GM21381 (cell line): ENCODE measurements at regions not wholly inside any gene's neighbourhood (a gene's known extent, or its start where the extent isn't known, plus 50 kb on each side); places are given as distances from the start of the nearest gene placed in this dataset.

Experiments used
- ATAC-seq: cut with Tn5 transposase; IDR thresholded peaks from one replicate; pipeline ENCODE4 v1.9.1; 2021; ENCODE audit warnings: mild to moderate bottlenecking, moderate library complexity; ENCODE audit not compliant: unreplicated experiment

DNA sequence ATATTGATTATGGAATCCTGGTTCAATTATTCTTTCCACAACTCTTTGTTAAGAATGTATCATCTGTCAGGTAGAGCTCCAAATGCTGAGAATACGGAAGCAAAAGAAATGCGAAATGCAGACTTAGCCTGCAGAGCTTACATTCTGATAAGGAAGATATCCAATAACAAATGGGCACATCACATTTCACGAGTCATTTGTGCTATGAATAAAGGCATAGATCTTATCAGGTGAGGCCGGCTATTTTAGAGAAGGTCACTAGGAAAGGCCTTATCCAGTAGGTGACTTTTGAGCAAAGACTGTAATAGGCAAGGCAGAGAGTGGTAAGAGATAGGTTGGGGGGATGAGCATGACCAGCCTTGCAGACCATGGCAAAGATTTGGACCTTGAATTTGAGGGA, 174.3 kb upstream of the SERPINE2 start:
- no peak for ATAC-seq

DNA sequence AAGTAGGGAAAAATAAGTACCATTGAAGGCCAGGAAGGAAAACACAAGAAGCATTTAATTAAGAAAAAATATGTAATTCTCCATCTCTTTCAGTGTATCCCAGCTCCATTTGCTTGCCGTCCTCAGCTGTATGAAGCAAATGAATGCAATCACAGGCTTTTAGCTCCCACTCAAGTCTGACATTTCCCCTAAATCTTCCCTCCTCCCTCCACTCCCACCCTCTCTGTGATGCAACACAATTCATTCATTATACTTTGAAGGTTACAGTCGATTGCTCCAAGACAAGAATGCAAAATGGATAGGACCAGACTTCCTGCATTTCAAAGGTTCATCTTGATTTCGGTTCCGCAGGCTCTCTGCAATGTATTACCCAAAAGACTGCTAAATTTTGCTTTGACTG, 172.7 kb upstream of the SERPINE2 start:
- ATAC-seq: no peak

DNA sequence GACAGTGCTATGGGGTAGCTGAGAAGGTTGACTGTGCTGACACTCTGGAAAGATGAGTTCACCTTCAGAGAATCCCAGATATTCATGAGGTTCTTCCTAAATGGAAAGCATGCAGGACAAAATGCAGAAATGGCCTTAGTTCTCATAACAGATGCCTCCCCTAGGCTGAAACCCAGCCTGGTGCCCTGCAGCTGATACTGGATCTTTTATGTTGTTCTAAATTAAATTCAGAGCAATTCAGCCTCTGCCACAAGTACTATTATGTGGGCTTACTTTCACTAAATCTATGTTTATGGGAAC, 172.0 kb upstream of the SERPINE2 start:
- no peak for ATAC-seq

DNA sequence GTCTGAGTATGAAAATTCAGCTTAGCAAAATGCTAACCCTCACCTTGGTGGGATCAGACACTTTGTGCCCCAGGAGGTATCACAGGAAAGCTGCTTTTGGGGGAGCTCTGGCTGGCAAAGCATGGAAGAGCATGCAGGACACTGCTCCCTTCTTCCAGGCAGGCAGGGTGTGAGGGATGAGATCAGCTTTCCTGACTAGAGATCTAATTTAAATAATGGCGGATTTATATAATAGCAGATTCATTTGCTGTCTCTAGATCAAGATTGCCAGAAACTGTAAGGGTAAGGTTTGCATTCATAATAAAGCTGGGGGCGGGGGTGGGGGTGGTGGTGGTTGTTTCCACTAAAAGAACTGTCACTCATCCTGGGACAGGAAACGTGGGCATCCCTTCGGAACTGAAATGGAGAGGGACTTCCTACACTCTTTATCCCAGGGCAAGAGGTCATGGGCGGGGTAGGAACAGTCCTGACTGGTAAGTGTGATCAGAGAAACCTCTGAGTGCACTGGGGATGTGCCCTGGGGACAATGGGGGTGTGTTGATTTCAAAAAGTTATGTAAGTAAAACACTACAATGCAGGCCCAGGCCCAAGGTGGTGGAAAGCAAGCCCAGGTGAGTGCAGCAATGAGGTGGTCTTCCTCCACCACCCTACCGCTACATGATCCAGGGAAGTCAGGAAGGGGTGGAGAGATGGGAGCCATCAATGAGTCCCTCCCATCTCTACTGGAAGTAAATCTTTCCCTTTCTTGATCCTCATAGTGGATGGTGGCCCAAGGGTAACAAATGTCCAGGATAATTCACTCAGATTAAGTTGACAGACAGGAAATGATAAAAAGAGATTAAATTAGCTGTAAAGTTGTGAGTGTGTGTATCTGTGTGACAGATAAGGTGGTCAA, 171.4 kb upstream of the SERPINE2 start:
- no peak for ATAC-seq

DNA sequence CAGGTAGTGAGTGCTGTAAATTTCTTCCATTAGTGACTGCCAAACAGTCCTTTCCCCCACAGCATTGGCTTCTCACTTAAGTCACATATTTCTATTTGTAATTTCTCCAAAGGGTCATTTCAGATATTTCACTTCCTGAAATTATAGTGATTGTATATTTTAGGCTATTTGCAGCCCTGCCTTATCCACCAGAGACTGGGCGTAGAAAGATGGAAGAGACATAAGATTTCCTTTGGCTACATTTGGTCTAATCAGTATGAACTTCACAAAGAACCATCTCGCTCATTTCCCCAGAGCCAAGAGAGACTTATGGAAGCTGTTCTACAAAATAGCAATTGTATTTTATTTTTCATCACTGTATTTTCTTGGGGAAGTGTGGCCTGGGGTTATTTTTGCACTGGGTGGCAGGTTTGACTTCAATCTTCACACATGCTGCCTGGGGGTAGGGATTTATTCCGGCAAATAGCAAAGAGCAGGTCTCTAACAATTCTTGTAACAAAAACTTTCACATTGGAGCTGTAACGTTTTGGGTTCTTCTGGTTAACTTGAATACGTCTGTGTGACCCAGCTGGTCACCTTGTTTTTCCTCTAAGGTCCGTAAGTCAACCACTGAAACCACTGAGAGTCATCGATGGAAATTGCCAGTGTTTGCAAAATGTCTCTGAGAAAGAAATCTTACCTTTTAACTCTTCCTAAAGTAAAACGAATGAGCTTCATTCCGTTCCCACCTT, 170.6 kb upstream of the SERPINE2 start:
- no peak for ATAC-seq

DNA sequence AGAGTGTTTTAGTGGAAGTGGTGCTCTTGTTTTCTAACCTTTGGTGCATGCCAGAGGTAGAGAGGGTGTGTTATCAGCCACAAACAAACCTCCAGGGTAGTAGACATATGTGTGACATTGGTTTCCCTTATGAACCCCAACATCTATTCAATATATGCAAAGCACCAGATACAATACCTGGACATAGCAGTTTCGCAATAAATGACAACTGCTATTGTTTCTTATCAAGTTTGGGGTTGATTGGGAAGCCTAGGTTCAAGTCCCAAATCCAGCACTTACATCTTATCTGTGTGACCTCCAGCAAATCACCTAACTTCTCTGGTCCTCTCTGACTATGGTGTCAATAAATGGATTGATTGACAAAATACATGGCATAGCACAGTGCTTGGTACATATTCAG, 169.4 kb upstream of the SERPINE2 start:
- ATAC-seq: no peak

DNA sequence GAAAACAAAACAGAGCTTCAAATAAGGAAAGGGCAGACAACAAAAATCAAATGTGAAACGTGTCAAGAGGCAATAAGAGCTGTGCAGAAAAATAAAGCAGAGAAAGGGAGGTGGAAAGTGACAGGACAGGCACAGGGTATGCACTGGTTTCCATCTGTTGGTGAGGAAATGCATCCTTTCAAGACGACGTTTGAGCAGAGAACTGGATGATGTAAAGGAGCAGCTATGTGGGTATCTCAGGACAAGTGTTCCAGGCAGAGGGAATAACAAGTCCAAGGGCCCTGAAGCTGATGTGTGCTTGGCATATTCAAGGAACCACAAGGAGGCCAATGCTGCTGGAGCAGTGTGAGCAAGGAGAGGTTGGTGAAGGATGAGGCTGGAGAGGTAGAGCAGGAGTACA, 168.9 kb upstream of the SERPINE2 start:
- ATAC-seq: no peak

DNA sequence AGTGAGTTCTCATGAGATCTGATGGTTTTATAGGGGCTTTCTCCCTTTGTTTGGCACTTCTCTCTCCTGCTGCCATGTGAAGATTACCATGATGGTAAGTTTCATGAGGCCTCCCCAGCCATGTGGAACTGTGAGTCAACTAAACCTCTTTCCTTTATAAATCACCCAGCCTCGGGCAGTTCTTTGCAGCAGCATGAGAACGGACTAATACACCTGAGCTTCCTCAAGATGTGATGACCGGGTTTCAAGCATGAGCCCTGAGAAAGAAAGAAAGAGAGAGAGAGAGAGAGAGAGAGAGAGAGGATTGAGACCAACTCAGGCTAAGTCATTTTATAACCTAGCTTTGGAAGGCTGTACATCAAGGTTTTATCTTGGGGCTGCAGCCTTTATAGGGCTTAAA, 167.7 kb upstream of the SERPINE2 start:
- no peak for ATAC-seq

DNA sequence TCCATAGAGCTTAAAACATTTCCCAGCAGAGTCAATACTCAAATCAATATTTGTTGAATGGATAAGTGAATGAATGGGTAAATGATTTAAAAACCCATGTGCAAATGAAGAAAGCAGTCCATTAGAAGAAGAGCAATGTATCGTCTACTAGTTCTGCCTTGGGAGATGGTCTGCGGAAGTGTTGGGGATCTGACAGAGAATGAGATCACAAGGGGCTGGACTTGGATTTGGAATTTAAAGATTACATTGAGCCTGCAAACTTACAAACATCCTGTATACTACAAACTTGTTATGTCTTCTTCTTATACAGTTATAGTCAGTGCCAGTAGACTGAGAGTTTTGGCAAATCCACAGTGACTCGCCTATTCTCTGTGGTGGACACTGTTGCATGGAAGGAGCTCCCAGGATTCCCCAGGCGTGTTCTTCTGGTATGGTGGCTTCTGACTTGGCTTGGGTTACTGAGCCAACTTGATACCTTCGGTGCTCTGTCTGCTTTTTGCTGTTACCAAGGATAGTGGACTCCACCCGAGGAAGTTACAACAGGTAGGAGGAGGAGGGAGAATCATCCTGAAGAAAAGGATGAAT, 163.3 kb upstream of the SERPINE2 start:
- ATAC-seq: no peak

DNA sequence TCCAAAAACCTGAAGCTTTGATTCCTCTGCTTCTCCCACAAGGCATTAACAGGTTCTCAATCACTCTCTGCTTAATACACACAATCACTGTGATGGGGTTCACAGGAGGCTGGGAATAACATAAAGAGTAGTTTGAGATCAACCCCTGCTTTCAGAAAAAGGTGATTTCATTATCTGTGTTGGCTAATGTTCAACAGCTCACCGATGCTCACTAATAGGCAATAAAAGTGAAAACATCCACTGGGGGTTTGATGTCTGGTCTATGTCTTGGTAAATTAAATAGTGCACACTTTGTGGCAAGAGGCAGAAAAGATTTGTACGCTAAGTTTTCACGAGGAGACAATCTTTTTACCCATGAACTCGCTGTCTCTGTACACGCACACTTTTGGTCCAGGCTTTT, 159.3 kb upstream of the SERPINE2 start:
- no peak for ATAC-seq

DNA sequence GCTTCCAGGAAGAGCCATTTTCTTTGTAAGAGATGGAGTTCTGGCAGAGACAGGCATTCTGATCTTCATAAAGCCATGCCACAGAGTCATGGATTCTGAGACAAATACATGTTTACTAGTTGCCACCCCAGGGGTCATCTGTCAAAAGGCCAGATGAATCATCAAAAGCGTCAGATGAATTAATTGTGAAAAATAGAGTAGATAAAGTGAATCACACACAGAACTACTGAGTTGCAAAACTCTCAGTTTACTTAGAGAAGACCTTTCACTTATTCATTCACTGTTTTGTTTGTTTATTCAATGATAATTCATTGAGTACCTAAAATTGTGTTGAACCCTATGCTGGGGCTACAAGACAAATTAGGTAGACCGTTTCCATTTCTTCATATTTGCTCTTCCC, 157.7 kb upstream of the SERPINE2 start:
- ATAC-seq: no peak

DNA sequence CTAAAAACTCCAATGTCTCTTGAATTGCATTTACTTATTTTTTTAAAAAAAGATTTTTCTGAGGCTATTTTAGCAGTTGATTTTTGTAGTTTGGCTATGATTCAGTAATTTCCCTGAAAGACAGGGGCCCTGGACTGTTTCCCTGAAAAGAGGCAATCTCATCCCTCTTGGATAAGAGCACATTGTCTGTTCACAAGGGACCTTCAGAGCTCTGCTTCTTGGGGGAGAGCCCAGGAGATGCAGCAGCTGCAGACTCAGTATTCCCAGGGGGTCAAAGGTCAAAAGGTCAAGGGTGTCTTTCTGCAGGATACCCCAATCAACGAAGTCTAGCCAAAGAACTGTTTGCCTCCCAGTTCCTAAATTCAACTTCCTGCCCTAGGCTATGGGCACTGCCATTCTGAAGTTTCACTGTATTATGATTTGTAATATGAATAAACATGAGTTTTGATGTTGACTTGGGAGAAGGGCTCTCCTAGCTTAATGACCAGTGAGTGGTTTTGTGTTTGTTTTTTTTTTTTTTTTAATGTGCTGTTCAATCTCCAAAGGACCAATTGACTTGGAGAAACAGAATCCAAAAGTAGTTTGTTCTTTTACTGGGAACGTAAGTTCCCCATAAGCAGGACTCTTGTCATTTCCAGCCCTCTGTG, 157.0 kb upstream of the SERPINE2 start:
- no peak for ATAC-seq

DNA sequence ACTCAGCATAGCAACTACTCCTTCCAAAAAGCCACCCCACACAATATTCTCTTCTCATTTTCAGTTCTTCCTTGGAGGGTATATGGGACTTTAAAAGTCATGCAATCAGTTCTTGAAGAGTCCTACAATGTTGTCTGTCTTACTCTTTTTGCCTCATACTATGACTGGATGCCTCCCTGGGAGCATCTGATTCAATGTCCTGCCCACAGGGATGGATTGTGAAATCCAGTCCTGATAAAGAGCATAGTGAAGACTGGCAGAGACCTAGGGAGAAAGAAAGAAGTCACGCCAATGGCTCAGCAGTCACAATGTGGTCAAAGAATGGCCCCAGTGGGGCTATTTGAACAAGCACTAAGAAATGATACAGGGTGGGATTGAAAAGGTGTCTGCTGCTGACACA, 155.1 kb upstream of the SERPINE2 start:
- no peak for ATAC-seq

DNA sequence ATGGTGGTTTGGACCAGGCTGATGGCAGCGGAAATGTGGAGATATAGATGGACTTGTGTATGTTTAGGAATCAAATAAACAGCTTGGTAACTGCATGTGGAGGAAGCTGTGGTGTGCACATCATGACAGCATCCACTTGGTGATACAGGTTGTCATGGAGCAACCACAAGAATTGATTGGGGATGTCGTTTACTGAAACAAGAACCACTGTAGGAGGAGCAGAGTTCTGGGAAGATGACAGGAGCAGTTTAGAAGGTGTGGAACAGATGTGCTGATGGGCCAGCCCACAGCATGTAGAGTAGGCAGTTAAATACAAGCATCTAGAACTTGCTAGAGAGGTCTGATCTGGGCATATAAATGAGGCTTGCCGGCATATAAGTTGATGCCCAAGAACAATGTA, 152.4 kb upstream of the SERPINE2 start:
- ATAC-seq: no peak

DNA sequence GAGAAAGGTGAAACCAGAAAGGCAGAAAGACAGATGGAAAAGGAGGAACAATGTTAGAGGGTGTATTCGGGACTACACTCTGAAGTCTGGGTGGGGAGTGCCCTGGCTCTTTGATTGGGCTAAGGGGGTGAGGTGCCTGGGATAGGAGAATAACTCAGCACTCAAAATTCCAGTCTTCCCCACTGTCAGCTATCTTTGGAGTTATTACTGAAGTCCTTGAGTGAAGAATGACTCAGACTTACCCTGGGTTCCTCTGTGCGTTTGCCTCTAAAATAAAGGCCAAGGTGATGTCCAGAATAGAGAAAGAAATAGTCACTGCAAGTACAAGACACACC, 151.8 kb upstream of the SERPINE2 start:
- ATAC-seq: no peak

DNA sequence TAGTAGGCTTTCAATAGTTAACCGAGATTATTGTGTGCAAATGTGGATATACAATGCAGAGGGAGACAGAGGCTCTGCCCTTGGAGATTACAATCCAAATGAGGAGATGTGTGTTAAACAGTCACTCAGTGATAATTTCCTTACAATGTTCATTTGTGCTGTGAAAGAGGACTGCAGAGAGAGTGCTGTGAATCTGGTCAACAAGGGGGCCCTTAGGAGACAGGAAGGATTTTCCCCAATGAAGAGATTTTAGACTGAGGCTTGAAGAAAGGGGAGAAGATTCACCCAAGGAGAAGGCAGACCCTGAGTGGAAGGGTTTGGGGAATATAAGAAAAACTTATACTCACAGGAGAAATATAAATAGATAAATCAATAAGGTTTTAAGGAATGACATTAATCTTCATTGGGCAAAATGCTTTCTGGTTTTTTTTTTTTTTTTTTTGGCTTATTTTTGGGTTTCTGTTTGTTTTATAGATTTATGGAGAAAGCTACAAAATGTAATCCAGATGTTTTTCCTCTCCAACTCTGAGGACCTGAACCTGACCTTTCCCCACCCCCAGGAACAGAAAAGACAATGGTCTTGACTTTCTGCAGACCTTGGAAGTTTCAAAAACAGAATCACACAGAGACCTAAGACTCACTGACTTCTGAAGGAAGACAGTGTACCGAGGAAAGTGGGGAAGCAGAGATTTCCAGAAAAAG, 151.3 kb upstream of the SERPINE2 start:
- no peak for ATAC-seq

DNA sequence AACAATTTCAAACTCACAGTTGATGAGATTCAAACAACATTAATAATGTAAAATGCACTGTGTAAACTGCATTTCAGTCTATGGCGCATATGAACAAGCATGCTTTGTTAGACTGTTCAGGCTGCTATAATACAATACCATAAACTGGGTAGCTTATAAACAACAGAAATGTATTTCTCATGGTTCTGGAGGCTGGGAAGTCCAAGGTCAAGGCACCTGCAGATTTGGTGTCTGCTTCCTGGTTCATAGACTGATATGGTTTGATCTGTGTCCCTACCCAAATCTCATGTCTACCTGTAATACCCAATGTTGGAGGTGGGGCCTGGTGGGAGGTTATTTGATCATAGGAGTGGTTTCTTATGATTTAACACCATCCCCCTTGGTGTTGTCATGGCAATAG, 148.1 kb upstream of the SERPINE2 start:
- ATAC-seq: no peak

DNA sequence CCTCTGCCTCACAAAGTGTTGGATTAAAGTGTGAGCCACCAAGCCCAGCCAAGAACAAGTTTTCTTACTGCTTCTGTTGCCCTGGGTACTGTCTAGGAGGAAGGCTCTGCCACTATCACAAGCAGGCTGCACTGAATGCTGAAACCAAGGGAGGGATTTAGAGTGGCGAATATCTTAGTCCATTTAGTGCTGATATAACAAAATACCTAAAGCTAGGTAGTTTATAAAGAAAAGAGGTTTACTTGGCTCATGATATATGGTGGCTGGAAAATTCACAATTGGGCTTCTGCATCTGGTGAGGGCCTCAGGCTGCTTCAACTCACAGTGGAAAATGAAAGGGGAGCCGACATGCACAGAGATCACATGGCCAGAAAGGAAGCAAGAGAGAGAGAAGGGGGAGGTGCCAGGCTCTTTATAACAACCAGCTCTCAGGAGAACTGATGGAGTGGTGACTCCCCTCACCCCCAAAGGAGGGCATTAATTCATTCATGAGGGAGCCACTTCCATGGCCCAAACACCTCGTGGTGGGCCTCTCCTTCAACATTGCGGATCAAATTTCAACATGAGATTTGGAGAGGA, 146.0 kb upstream of the SERPINE2 start:
- ATAC-seq: no peak

DNA sequence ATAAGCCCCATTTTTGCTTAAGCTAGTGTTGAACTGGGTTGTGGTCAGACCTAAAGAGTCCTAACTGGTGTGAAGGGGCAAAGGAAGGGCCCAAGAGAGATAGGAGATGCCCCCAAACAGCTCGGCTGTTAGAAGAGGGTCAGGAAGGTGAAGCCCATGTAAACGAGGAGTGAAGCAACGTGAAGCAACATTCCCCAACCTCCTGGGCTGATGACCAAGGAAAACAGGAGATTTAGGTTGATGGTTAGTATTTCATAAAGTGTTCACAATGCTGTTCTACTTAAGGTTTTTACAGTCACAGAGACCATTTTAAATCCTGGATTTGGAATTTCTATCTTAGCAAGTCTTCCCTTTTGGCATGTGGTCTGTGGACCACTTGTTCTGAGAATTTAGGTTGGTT, 144.0 kb upstream of the SERPINE2 start:
- ATAC-seq: no peak

DNA sequence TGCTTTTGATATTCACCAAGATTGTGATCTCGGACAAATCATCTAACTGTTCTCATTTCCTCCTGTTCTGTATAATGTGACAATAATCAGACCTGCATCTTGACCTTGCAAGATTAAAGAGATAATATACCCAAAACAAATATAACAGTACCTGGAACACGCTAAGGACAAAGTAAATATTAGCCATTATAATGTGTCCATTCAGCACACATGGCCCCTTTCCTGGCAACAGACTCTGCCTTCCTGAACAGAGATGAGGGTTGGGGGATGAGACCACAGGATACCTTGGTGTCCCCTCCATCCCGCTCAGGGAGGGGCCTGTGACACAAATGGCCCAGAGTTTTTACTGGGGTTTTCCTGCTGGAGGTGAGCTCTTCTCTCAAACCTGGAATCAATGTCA, 143.4 kb upstream of the SERPINE2 start:
- ATAC-seq: no peak
